IMR-90 (cell line): ENCODE measurements at regions not wholly inside any gene's neighbourhood (a gene's known extent, or its start where the extent isn't known, plus 50 kb on each side); places are given as distances from the start of the nearest gene placed in this dataset.

Experiments
- ATAC-seq: fragments of 200-7000 bp; cut with Tn5 transposase; 2 replicates; pipeline ENCODE4 v1.9.1; 2020; ENCODE audit warnings: low read depth, mild to moderate bottlenecking, moderate library complexity
- BruUV-seq: library from RNA; stranded (reverse); fragments of 400-500 nt; replicated peaks from 2 replicates; lab custom pipeline; 2021; lab: Mats Ljungman, UMichigan
- CTCF ChIA-PET: fragments of 300-600 bp; formaldehyde crosslinking; extraction: SDS; loops from one replicate; lab custom pipeline; 2021; ENCODE audit warnings: antibody characterized with exemption; lab: Yijun Ruan, JAX
- POLR2A ChIA-PET: fragments of 300-600 bp; sonication (Branson Sonifier 250); formaldehyde crosslinking; loops from one replicate; lab custom pipeline; 2022; ENCODE audit warnings: antibody characterized with exemption; ENCODE audit not compliant: unreplicated experiment; lab: Charles Lee
- DNase-seq: peaks from one replicate; pipeline ENCODE4 v3.0.0; 2013
- H2AFZ ChIP-seq: replicated peaks from 2 replicates; pipeline ENCODE3; 2013; ENCODE audit warnings: low read length, mild to moderate bottlenecking; ENCODE audit not compliant: poor library complexity
- H2AK5ac ChIP-seq: 2 replicates; pipeline ENCODE4 v1.6.1; 2013; ENCODE audit warnings: low read depth, low read length, inconsistent platforms
- H2AK9ac ChIP-seq: replicated peaks from 2 replicates; pipeline ENCODE3; 2013; ENCODE audit warnings: mild to moderate bottlenecking, low read depth, low read length, moderate library complexity; ENCODE audit not compliant: poor library complexity
- H2BK120ac ChIP-seq: 2 replicates; pipeline ENCODE4 v1.6.1; 2013; ENCODE audit warnings: low read depth, low read length, inconsistent platforms
- H2BK15ac ChIP-seq: 3 replicates; pipeline ENCODE4 v1.6.1; 2013; ENCODE audit warnings: low read depth, low read length, inconsistent platforms
- H2BK20ac ChIP-seq: 2 replicates; pipeline ENCODE4 v1.6.1; 2013; ENCODE audit warnings: low read depth, mild to moderate bottlenecking, inconsistent platforms, low read length, moderate library complexity
- H2BK5ac ChIP-seq: 2 replicates; pipeline ENCODE4 v1.6.1; 2013; ENCODE audit warnings: mild to moderate bottlenecking, low read depth, low read length, inconsistent platforms; ENCODE audit not compliant: poor library complexity, severe bottlenecking
- H3K14ac ChIP-seq: replicated peaks from 2 replicates; pipeline ENCODE4 v1.6.1; 2013; ENCODE audit warnings: low read depth, low read length, inconsistent platforms
- H3K18ac ChIP-seq: 2 replicates; pipeline ENCODE4 v1.6.1; 2013; ENCODE audit warnings: low read depth, low read length, control low read depth
- H3K23ac ChIP-seq: 2 replicates; pipeline ENCODE4 v1.6.1; 2013; ENCODE audit warnings: low read depth, low read length, inconsistent platforms
- H3K27ac ChIP-seq: 2 replicates; pipeline ENCODE4 v1.5.1; 2013; ENCODE audit warnings: mild to moderate bottlenecking, control low read depth, low read length; ENCODE audit not compliant: insufficient read depth
- H3K27me3 ChIP-seq: 2 replicates; pipeline ENCODE4 v1.6.1; 2013; ENCODE audit warnings: low read length; ENCODE audit not compliant: control insufficient read depth, insufficient read depth
- H3K36me3 ChIP-seq: 2 replicates; pipeline ENCODE4 v1.6.1; 2013; ENCODE audit warnings: low read length, mixed read lengths; ENCODE audit not compliant: control insufficient read depth, insufficient read depth
- H3K4ac ChIP-seq: 2 replicates; pipeline ENCODE4 v1.6.1; 2013; ENCODE audit warnings: low read depth, low read length, inconsistent platforms
- H3K4me1 ChIP-seq: 2 replicates; pipeline ENCODE4 v1.6.1; 2013; ENCODE audit warnings: low read length, mixed read lengths; ENCODE audit not compliant: control insufficient read depth, insufficient read depth
- H3K4me2 ChIP-seq: 2 replicates; pipeline ENCODE4 v1.6.1; 2013; ENCODE audit warnings: low read depth, mild to moderate bottlenecking, control low read depth, low read length, moderate library complexity
- H3K4me3 ChIP-seq: 2 replicates; pipeline ENCODE4 v1.5.1; 2013; ENCODE audit warnings: low read depth, mild to moderate bottlenecking, control low read depth, low read length, moderate library complexity; ENCODE audit not compliant: insufficient read depth
- H3K56ac ChIP-seq: 2 replicates; pipeline ENCODE4 v1.6.1; 2013; ENCODE audit warnings: low read length, inconsistent platforms; ENCODE audit not compliant: insufficient read depth; ENCODE audit errors: extremely low read depth
- H3K79me1 ChIP-seq, 2 experiments: 2 replicates each; pipeline ENCODE4 v1.6.1; 2013; ENCODE audit warnings: low read length in 2 of 2, inconsistent platforms in 1 of 2, low read depth in 1 of 2
- H3K9ac ChIP-seq: 2 replicates; pipeline ENCODE4 v1.6.1; 2013; ENCODE audit warnings: low read depth, low read length, control low read depth
- H3K9me1 ChIP-seq: 2 replicates; pipeline ENCODE4 v1.6.1; 2013; ENCODE audit warnings: low read length, inconsistent platforms; ENCODE audit not compliant: insufficient read depth
- H3K9me3 ChIP-seq: 2 replicates; pipeline ENCODE4 v1.6.1; 2013; ENCODE audit warnings: low read length; ENCODE audit not compliant: control insufficient read depth, insufficient read depth
- H4K20me1 ChIP-seq: 2 replicates; pipeline ENCODE4 v1.6.1; 2013; ENCODE audit warnings: low read length, inconsistent platforms; ENCODE audit not compliant: insufficient read depth
- H4K5ac ChIP-seq: 2 replicates; pipeline ENCODE4 v1.6.1; 2013; ENCODE audit warnings: mild to moderate bottlenecking, low read depth, low read length, control low read depth
- H4K8ac ChIP-seq, 2 experiments: 2 replicates each; pipeline ENCODE4 v1.6.1; 2013; ENCODE audit warnings: low read depth in 2 of 2, low read length in 2 of 2, control low read depth in 1 of 2, inconsistent platforms in 1 of 2
- H4K91ac ChIP-seq: 2 replicates; pipeline ENCODE4 v1.6.1; 2013; ENCODE audit warnings: low read depth, low read length, inconsistent platforms; ENCODE audit not compliant: insufficient read depth
- CEBPB ChIP-seq: IDR thresholded peaks from 2 replicates; pipeline ENCODE4 v1.6.1; 2012; ENCODE audit warnings: low read depth, low read length, improper control_type of control experiment
- CHD1 ChIP-seq: IDR thresholded peaks from 2 replicates; pipeline ENCODE4 v1.6.1; 2012; ENCODE audit warnings: low read depth, low read length, improper control_type of control experiment
- CTCF ChIP-seq: conservative IDR thresholded peaks from 2 replicates; pipeline ENCODE4 v1.5.1; 2012; ENCODE audit warnings: mild to moderate bottlenecking, low read depth, low read length, improper control_type of control experiment
- ELK1 ChIP-seq: fragments of 150-350 bp; IDR thresholded peaks from 2 replicates; pipeline ENCODE4 v1.6.1; 2016; ENCODE audit warnings: low read depth, mild to moderate bottlenecking, low read length, moderate library complexity, borderline replicate concordance
- FOS ChIP-seq: fragments of 150-350 bp; IDR thresholded peaks from 2 replicates; pipeline ENCODE4 v1.6.1; 2016; ENCODE audit warnings: low read depth, low read length
- MAFK ChIP-seq: IDR thresholded peaks from 2 replicates; pipeline ENCODE4 v1.6.1; 2012; ENCODE audit warnings: low read depth, low read length, improper control_type of control experiment
- MXI1 ChIP-seq: IDR thresholded peaks from 2 replicates; pipeline ENCODE4 v1.6.1; 2012; ENCODE audit warnings: low read depth, mild to moderate bottlenecking, low read length, moderate library complexity, borderline replicate concordance
- NFE2L2 ChIP-seq: fragments of 150-350 bp; IDR thresholded peaks from 2 replicates; pipeline ENCODE4 v1.6.1; 2016; ENCODE audit warnings: low read depth, mild to moderate bottlenecking, low read length
- POLR2A ChIP-seq: IDR thresholded peaks from 2 replicates; pipeline ENCODE4 v1.6.1; 2012; ENCODE audit warnings: mild to moderate bottlenecking, low read depth, low read length
- RAD21 ChIP-seq: IDR thresholded peaks from 2 replicates; pipeline ENCODE4 v1.6.1; 2012; ENCODE audit warnings: low read length, improper control_type of control experiment
- RFX5 ChIP-seq: IDR thresholded peaks from 2 replicates; pipeline ENCODE4 v1.8.0; 2012; ENCODE audit warnings: low read depth, mild to moderate bottlenecking, low read length, moderate library complexity
- SMC3 ChIP-seq: fragments of 150-350 bp; IDR thresholded peaks from 2 replicates; pipeline ENCODE4 v1.6.1; 2016; ENCODE audit warnings: low read depth, mild to moderate bottlenecking, antibody characterized with exemption, low read length, moderate library complexity
- WGBS, 2 experiments: methylation state at CpG; one replicate each; pipeline versions ENCODE4 v1.1.5 to v1.1.7; 2013; ENCODE audit warnings: missing lambda C conversion rate in 2 of 2; ENCODE audit not compliant: insufficient read length in 1 of 2; ENCODE audit errors: extremely low coverage in 2 of 2; 5-methylcytosine and 5-hydroxymethylcytosine counted together
- dilution Hi-C: fragments of 300-500 bp; cut with HindIII; formaldehyde crosslinking; loops from one replicate; pipeline ENCODE4 v1.14.3; 2018; ENCODE audit warnings: low sequenced_read_pairs; ENCODE audit not compliant: unreplicated experiment
- in situ Hi-C: fragments of 300-500 bp; cut with MboI; formaldehyde crosslinking; loops from 3 replicates; pipeline ENCODE4 v1.14.3; 2019; ENCODE audit warnings: low sequenced_read_pairs, inconsistent platforms, mixed read lengths
- intact Hi-C: fragments of 100-400 bp; cut with micrococcal nuclease; formaldehyde crosslinking; loops from 2 replicates; pipeline ENCODE4 v1.10.0; 2022

GRCh38 chr17:36739208-36739607 lies 137.8 kb downstream of the MRM1 start:
- Histone ChIP-seq H3K4me3 (no peak overlapping the region), H3K9ac (no peak overlapping the region), H2BK5ac (no peak overlapping the region), H3K18ac (no peak overlapping the region), H3K14ac (no peak overlapping the region), H3K79me1 (no peaks in the 10 kb centered on the region), H3K27ac (no peak overlapping the region), H4K20me1 (no peaks in the 10 kb centered on the region), H2BK120ac (no peak overlapping the region), H3K4me1 (no peaks in the 10 kb centered on the region), H3K9me1 (no peaks in the 10 kb centered on the region), H3K9me3 (no peaks in the 10 kb centered on the region), H4K8ac (no peak overlapping the region), H2AK9ac (no peak overlapping the region), H3K4me2 (no peak overlapping the region), H2AFZ (no peak overlapping the region), H2AK5ac (no peak overlapping the region), H3K56ac (no peak overlapping the region), H2BK15ac (no peak overlapping the region), H3K4ac (no peak overlapping the region), H4K5ac (no peak overlapping the region), H2BK20ac (no peak overlapping the region), H4K91ac (no peak overlapping the region), H3K27me3 (peaks cover 5% of the 10 kb centered on the region; the same call in 1 of the 2 replicates), H3K23ac (no peak overlapping the region), H3K36me3 (no peaks in the 10 kb centered on the region)
- CTCF ChIA-PET, result no interaction called here
- TF ChIP-seq MAFK (no peak), SMC3 (no peak), ELK1 (no peak), NFE2L2 (no peak), RAD21 (no peak), CTCF (no peak), FOS (no peak), MXI1 (no peak), CEBPB (no peak), RFX5 (no peak), POLR2A (no peak), CHD1 (no peak)
- no TSS peak for BruUV-seq
- 92% methylated on average over 2 of the region's 6 CpGs; no CpG with 5 or more reads in 1 of the 2 experiments for WGBS, 2 experiments
- no peak for DNase-seq
- in situ Hi-C loops, result no loop called here
- dilution Hi-C loops, result no loop called here
- intact Hi-C loops, result no loop called here
- POLR2A ChIA-PET, result no interaction called here
- no peak for ATAC-seq
